Glutamatergic neuron (in vitro differentiated cells): ENCODE measurements at regions not wholly inside any gene's neighbourhood (a gene's known extent, or its start where the extent isn't known, plus 50 kb on each side); places are given as distances from the start of the nearest gene placed in this dataset.
A peak's percentile ranks its signal among the peaks of the same experiment; 100 is the strongest.

Experiments
- DNase-seq: peaks from one replicate; pipeline ENCODE4 v3.0.0; 2022
- H3K27ac Mint-ChIP-seq: one replicate; pipeline ENCODE4 v1.8.0; 2020; ENCODE audit warnings: mild to moderate bottlenecking, mixed read lengths, inconsistent platforms; ENCODE audit not compliant: unreplicated experiment
- H3K27me3 Mint-ChIP-seq: one replicate; pipeline ENCODE4 v1.8.0; 2020; ENCODE audit warnings: mild to moderate bottlenecking, moderate library complexity, mixed read lengths, inconsistent platforms; ENCODE audit not compliant: unreplicated experiment
- H3K36me3 Mint-ChIP-seq: one replicate; pipeline ENCODE4 v1.8.0; 2020; ENCODE audit warnings: mild to moderate bottlenecking, mixed read lengths, inconsistent platforms; ENCODE audit not compliant: unreplicated experiment
- H3K4me1 Mint-ChIP-seq: one replicate; pipeline ENCODE4 v1.8.0; 2020; ENCODE audit warnings: mild to moderate bottlenecking, low read depth, mixed read lengths, inconsistent platforms; ENCODE audit not compliant: unreplicated experiment
- H3K4me3 Mint-ChIP-seq: one replicate; pipeline ENCODE4 v1.8.0; 2020; ENCODE audit warnings: mild to moderate bottlenecking, mixed read lengths, inconsistent platforms; ENCODE audit not compliant: unreplicated experiment
- H3K9me3 Mint-ChIP-seq: one replicate; pipeline ENCODE4 v1.8.0; 2020; ENCODE audit warnings: mild to moderate bottlenecking, moderate library complexity, mixed read lengths, inconsistent platforms; ENCODE audit not compliant: unreplicated experiment
- TF ChIP-seq, protein P1 (sequence below): fragments of 200-600 bp; sonication (generic); IDR thresholded peaks from one replicate; pipeline ENCODE4 v1.5.0; 2021; ENCODE audit not compliant: partially characterized antibody, unreplicated experiment

DNA sequence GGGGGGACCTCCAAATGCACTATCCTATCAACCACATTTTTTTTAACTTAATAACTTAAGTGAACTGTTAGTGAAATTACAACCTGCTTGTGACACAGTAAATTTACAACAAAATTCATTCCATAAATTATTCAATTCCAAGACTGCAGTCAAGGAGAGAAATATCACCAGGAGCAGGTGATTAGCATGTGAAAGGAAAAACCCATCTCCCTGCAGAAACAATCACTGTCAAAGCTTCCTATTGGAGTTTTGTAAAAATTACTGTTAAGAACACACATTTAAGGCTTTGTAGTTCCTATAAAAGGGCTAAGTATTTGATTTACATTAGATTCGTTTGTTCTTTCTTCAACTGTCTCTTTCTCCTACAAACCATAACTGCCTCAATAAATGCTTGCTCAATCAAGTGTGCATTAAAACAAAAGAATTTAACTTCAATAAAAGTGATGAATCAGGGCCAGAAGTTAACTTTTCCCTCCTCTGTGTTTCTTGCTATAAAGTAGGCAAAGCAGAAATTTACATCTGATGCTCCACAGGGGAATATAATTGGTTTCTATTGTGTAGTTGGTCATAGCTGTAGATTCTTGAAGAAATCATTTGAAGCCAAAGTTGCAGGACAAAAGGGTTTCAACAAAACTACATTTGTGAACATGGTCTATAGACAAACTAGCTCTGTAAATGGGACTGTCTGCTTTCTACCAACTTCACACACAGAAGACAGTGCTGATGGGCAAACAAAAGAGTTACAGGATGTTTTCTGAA, 195.1 kb upstream of the PSMD7 start:
- no peak for DNase-seq
- TF ChIP-seq, protein P1, sequence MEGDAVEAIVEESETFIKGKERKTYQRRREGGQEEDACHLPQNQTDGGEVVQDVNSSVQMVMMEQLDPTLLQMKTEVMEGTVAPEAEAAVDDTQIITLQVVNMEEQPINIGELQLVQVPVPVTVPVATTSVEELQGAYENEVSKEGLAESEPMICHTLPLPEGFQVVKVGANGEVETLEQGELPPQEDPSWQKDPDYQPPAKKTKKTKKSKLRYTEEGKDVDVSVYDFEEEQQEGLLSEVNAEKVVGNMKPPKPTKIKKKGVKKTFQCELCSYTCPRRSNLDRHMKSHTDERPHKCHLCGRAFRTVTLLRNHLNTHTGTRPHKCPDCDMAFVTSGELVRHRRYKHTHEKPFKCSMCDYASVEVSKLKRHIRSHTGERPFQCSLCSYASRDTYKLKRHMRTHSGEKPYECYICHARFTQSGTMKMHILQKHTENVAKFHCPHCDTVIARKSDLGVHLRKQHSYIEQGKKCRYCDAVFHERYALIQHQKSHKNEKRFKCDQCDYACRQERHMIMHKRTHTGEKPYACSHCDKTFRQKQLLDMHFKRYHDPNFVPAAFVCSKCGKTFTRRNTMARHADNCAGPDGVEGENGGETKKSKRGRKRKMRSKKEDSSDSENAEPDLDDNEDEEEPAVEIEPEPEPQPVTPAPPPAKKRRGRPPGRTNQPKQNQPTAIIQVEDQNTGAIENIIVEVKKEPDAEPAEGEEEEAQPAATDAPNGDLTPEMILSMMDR = no peak
- Mint-ChIP-seq H3K36me3 (no peaks in the 10 kb centered on the region), H3K27ac (no peak overlapping the region), H3K4me3 (no peak overlapping the region), H3K9me3 (peaks cover 1% of the 10 kb centered on the region), H3K27me3 (no peaks in the 10 kb centered on the region), H3K4me1 (peaks cover 21% of the 10 kb centered on the region)

DNA sequence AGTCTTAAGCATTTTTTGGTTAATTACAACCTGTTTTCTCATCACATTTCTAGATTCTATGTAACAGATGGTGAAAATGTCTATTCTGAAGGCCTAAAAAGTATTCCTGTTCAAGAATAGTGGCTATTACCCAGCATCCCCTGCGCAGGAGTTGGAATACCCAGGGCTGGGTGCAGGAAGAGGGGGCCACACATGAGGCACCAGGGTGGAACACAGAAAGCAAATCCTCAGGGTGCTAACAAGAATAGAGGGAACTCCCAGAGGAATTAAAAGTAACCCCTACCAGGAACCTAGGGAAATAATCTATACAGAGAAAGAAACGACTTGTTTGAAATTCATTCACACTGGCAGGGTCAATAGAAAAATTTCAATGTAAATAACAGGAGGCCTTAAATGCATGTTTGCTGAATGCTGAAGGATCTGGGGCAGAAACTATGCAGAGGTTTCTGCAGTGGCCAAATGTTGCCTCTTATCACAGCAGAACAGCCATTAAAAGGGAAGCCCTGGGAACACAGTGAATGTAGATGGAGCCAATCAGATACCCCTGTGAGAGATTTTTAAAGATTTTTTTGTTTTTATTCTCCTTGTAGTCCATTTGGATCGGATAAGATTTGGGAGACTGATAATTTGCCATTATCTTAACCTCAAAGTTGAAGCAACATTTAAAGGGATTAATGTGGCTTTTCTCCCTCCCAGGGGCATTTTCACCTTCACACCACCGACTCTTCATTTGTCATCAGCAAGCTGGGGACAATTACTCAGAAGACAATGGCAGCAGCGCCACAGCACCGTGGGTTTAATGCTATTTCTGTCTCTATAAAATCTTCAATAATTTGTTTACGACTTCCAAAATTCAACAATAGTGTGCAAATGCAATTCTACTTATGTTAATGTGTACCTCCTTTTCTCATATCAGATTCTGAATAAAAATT, 196.0 kb upstream of the PSMD7 start:
- Mint-ChIP-seq H3K27me3 (no peaks in the 10 kb centered on the region), H3K27ac (no peak overlapping the region), H3K4me1 (peaks cover 21% of the 10 kb centered on the region), H3K4me3 (peak overlapping the region; percentile 28), H3K9me3 (peaks cover 1% of the 10 kb centered on the region), H3K36me3 (no peaks in the 10 kb centered on the region)
- TF ChIP-seq, protein P1 = no peak
- DNase-seq = no peak

DNA sequence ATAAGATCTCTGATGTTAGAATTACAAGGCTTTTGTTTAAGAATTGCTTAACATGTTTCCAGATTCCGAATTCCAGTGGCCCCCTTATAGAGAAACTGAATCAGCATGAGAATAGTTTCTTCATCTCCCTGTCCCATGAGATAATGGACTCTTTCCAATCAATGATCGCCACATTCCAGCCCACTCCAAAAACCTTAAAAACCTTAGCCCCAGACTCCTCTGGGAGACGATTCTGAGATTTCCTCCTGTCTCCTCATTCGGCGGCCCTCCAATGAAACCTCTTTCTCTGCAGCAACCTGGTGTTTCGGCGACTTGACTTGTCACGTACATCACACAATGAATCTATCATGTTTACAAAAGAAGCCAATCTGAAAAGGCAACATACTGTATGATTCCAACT, 197.1 kb upstream of the PSMD7 start:
- Mint-ChIP-seq H3K36me3 (no peaks in the 10 kb centered on the region), H3K27me3 (no peaks in the 10 kb centered on the region), H3K4me3 (no peak overlapping the region), H3K27ac (no peak overlapping the region), H3K9me3 (peaks cover 1% of the 10 kb centered on the region), H3K4me1 (peaks cover 21% of the 10 kb centered on the region)
- DNase-seq = no peak
- TF ChIP-seq, protein P1 = no peak

DNA sequence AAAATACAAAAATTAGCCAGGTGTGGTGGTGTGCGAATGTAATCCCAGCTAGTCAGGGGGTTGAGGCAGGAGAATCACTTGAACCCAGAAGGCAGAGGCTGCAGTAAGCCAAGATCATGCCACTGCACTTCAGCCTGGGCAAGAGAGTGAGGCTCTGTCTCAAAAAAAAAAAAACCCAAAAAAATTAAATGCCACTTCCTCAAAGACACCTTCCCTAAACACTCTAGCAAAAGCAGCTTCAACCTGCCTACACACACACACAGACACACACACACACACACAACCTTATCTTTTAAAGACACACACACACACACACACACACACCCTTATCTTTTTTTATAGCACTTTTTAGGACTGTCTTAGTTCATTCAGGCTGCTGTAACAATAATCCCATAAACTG, 201.7 kb upstream of the PSMD7 start:
- Mint-ChIP-seq H3K27ac (no peak overlapping the region), H3K4me1 (peaks cover 6% of the 10 kb centered on the region), H3K27me3 (no peaks in the 10 kb centered on the region), H3K9me3 (peaks cover 1% of the 10 kb centered on the region), H3K4me3 (no peak overlapping the region), H3K36me3 (no peaks in the 10 kb centered on the region)
- TF ChIP-seq, protein P1 = no peak
- no peak for DNase-seq
